GM18868 (cell line): ENCODE measurements at regions not wholly inside any gene's neighbourhood (a gene's known extent, or its start where the extent isn't known, plus 50 kb on each side); places are given as distances from the start of the nearest gene placed in this dataset.

Experiments
- ATAC-seq: cut with Tn5 transposase; IDR thresholded peaks from one replicate; pipeline ENCODE4 v1.9.1; 2021; ENCODE audit warnings: mild to moderate bottlenecking, moderate library complexity; ENCODE audit not compliant: unreplicated experiment

GRCh38 chr4:63528256-63528991 is 880.8 kb downstream of the TECRL start:
- ATAC-seq = no peak

DNA sequence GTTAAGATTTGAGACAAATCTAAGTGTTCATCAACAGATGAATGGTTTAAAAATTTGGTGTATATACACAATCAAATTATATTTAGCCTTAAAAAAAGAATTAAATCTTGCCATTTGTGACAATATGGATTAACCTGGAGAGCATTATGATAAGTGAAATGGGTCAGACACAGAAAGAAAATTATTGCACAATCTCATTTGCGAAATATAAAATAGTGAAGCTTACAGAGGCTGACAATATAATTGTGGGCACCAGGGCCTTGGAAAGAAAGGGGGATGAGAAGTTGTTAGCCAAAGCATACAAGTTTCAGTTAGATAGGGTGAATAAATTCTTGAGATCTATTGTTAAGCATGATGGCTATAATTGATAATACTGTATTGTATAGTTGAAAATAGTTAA is 883.0 kb downstream of the TECRL start:
- ATAC-seq = no peak

DNA sequence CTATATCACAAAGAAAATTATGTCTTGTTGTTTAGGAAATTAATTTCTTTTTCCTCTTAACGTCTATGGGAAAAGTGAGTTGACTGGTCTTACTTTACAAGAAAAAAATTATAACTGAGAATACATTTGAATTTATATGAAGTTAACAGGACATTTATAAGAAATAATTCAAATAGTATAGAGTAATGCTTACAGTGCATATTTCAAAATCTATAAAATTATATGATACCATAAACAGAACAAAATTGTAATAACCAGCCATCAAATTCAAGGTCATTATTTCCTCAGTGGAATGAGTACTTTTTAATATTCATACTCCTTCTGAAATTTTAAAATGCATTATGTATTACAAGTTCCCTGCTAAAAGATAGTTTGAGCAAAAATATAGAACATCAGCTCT is 884.5 kb downstream of the TECRL start:
- ATAC-seq = no peak

- no peak for ATAC-seq
Observed at GRCh38 chr4:63505714-63506460, 903.4 kb downstream of the TECRL start.

- ATAC-seq = peak; percentile 34
Observed at GRCh38 chr4:63493265-63493664, 916.0 kb downstream of the TECRL start.

- ATAC-seq = peak; percentile 46
Observed at GRCh38 chr4:63492515-63492914, 916.7 kb downstream of the TECRL start.

DNA sequence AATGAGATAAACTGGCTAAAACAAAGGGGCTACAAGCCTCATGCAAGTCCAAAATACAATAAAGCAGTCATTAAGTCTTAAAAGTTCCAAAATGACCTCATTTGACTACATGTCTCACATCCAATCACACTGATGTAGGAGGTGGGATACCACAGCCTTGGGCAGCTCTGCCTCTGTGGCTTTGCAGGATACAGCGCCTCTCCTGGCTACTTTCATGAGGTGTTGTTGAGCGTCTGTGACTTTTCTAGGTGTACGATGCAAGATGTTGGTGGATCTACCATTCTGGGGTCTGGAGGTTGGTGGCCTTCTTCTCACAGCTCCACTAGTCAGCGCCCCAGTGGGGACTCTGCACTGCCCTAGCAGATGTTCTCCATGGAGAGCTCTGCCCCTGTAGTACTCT is 944.9 kb downstream of the TECRL start:
- ATAC-seq = no peak

DNA sequence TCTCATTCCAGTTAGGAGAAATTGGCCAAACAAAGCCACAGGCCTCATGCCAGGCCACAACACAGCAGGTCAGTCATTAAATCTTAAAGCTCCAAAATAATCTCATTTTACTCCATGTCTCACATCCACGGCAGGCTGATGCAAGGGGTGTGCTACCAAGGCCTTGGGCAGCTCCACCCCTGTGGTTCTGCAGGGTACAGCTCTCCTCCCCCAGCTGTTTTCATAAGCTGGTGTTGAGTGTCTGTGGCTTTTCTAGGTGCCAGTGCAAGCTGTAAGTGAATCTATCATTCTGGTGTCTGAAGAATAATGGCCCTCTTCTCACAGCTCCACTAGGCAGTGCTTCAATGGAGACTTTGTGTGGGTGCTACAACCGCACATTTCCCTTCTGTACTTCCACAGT is 949.2 kb downstream of the TECRL start:
- no peak for ATAC-seq

- ATAC-seq = peak; percentile 94
Observed at GRCh38 chr4:63459329-63459728, 949.9 kb downstream of the TECRL start.

GRCh38 chr4:63458010-63458409 is 951.2 kb downstream of the TECRL start:
- ATAC-seq = no peak

DNA sequence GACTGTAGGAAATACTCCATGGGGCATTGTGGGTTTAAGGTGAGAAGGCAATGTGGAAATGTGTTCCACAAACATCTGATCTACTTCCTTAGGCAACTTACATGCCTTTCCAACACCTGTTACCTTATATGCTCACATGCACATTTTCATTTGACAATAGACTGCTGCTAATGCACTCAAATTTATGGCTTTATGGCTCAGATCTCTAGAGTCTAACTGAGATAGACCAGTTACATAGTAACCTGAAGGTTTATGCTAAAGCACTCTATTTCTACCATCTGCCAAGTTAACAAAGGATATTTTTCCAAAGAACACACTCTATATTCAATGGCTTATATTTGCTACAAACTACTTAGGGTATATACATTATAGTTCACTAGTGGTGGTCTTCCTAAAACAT is 969.0 kb downstream of the TECRL start:
- no peak for ATAC-seq

DNA sequence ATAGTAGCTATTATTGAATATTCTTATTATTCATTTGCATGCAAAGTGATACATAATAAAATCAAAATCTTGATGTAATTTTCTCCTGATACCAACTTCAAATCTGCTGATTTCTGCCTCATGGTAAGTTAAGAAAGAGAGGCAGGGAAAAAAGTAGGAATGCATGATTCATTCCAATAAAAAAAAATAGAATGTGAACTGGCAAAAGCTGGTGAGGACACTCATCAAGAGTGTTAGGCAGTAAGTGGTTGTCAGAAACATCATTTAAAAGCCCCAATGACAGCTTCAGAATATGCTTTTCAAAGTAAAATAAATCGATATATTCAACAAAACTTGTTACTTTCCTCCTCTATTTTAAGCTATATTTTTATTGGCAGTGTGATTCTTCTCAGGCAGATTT is 979.1 kb downstream of the TECRL start:
- no peak for ATAC-seq

- ATAC-seq = no peak
Observed at GRCh38 chr4:63396269-63396668, 1013.0 kb downstream of the TECRL start.

DNA sequence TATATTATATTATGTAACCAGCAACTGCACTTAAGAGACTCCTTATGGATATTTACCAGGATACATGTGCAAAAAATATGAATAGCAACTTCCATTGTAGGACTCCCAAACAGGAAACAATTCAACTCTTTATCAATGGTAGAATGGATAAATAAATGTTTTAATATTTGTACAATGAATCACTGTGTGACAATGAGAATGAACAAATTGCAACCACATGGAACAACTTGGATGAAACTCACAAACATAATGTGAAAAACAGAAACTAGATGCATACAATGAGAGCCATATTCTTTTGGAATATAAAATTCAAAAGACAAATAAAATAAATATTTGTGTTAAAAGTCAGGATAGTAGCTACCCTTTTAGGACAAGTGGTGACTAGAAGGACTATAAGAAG is 1015.7 kb downstream of the TECRL start:
- ATAC-seq = no peak

- ATAC-seq = no peak
Observed at GRCh38 chr4:63379750-63380522, 1029.3 kb downstream of the TECRL start.

DNA sequence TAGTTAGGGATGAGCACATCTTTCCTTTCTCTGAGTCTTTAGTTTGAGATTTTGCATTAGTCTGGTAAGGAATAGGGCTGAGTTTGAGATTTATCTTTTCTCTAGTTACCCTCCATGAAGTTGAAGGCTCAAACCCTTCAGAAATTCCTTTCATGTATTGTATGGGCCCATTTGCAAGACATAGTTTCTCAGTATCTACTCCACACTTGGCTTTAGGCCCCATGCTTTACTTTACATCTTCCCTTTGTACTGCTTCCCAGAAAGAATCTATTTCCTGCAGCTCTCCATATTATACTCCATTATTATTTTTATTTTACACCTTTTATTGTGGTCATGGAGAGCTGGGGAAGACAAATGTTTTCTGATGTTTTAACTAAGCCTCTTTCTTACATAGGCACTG is 1038.2 kb downstream of the TECRL start:
- no peak for ATAC-seq

DNA sequence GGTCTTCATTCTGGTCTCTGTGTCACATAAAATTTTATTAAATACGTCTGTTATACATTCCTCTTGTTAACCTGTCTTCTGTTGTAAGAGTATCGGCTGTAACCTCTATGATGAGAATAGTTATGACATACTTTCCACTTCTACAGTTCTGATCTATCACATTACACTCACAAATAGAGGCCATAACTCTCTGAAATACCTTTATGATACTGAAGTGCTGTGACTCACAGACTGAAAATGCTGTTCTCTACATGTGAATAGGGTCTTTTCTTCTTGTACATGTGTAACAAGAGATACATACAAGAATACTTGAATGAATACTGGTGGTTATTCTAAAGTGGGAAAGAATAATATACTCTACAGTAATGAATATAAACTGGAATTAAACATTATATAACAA is 1047.6 kb downstream of the TECRL start:
- no peak for ATAC-seq

- no peak for ATAC-seq
Observed at GRCh38 chr4:63361066-63361465, 1048.2 kb downstream of the TECRL start.

DNA sequence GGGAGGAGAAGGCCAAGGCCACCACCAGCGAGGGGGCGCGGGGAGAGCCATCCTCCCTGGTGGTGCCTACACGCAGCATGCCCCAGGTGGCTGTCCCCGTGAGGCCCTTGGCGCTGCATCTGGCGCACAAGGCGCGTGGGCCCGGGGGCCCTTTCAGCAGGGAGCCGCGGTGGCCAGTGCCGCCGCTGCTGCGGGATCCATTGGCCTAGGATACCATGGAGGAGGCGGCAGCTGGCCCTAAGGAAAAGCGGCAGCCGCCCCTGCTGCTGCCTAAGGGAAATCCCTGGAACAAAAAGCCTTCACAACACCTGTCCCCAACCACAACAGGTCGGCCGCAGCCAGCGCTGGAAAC is 1059.6 kb downstream of the TECRL start:
- ATAC-seq = no peak

GRCh38 chr4:63348735-63349673 is 1060.2 kb downstream of the TECRL start:
- no peak for ATAC-seq

GRCh38 chr4:63325140-63325539 is 1084.1 kb downstream of the TECRL start:
- no peak for ATAC-seq
